Neuronal stem cell (in vitro differentiated cells): ENCODE measurements at regions not wholly inside any gene's neighbourhood (a gene's known extent, or its start where the extent isn't known, plus 50 kb on each side); places are given as distances from the start of the nearest gene placed in this dataset.

Experiments
- DNase-seq: peaks from one replicate; pipeline ENCODE4 v3.0.0-alpha.2; 2013; ENCODE audit warnings: low spot score
- H2AFZ ChIP-seq: one replicate; pipeline ENCODE4 v1.6.1; 2013; ENCODE audit warnings: mild to moderate bottlenecking, low read length, inconsistent platforms
- H2AK5ac ChIP-seq: 2 replicates; pipeline ENCODE4 v1.6.1; 2013; ENCODE audit warnings: low read depth, mild to moderate bottlenecking, inconsistent platforms, low read length, moderate library complexity, mixed read lengths
- H2BK120ac ChIP-seq: 2 replicates; pipeline ENCODE4 v1.6.1; 2013; ENCODE audit warnings: low read depth, mild to moderate bottlenecking, inconsistent platforms, low read length, moderate library complexity, mixed read lengths
- H2BK12ac ChIP-seq: one replicate; pipeline ENCODE4 v1.6.1; 2013; ENCODE audit warnings: low read length, inconsistent platforms
- H2BK15ac ChIP-seq: 2 replicates; pipeline ENCODE4 v1.6.1; 2013; ENCODE audit warnings: mild to moderate bottlenecking, low read length, inconsistent platforms, mixed read lengths
- H2BK5ac ChIP-seq: one replicate; pipeline ENCODE4 v1.6.1; 2013; ENCODE audit warnings: inconsistent platforms, mild to moderate bottlenecking, low read length, moderate library complexity
- H3K14ac ChIP-seq: one replicate; pipeline ENCODE4 v1.6.1; 2013; ENCODE audit warnings: low read length, inconsistent platforms
- H3K18ac ChIP-seq: 2 replicates; pipeline ENCODE4 v1.6.1; 2013; ENCODE audit warnings: low read length, inconsistent platforms
- H3K23ac ChIP-seq: 2 replicates; pipeline ENCODE4 v1.6.1; 2013; ENCODE audit warnings: low read depth, mild to moderate bottlenecking, mixed read lengths, low read length, inconsistent platforms; ENCODE audit not compliant: poor library complexity
- H3K27ac ChIP-seq: replicated peaks from 3 replicates; pipeline ENCODE4 v1.5.1; 2013; ENCODE audit warnings: low read length, inconsistent platforms
- H3K27me3 ChIP-seq, 3 experiments: 2 replicates each; pipeline ENCODE4 v1.6.1; 2013; ENCODE audit warnings: low read length in 3 of 3, mild to moderate bottlenecking in 2 of 3, inconsistent platforms in 1 of 3, low read depth in 1 of 3, mixed read lengths in 1 of 3, moderate library complexity in 1 of 3; ENCODE audit not compliant: control insufficient read depth in 3 of 3, insufficient read depth in 3 of 3
- H3K36me3 ChIP-seq, 2 donors: replicated peaks in 1 of 2; 2 replicates each; pipeline ENCODE4 v1.6.1; 2013; ENCODE audit warnings: low read length in 2 of 2; ENCODE audit not compliant: control insufficient read depth in 2 of 2, insufficient read depth in 2 of 2
- H3K4ac ChIP-seq: 2 replicates; pipeline ENCODE4 v1.6.1; 2013; ENCODE audit warnings: inconsistent platforms, mild to moderate bottlenecking, low read length, moderate library complexity
- H3K4me1 ChIP-seq, 2 donors: 1 replicate in 1 of 2; 2 replicates in 1 of 2; pipeline ENCODE4 v1.6.1; 2013; ENCODE audit warnings: low read length in 2 of 2, low read depth in 1 of 2; ENCODE audit not compliant: control insufficient read depth in 2 of 2, insufficient read depth in 1 of 2
- H3K4me2 ChIP-seq: one replicate; pipeline ENCODE4 v1.6.1; 2013; ENCODE audit warnings: mild to moderate bottlenecking, low read length, inconsistent platforms; ENCODE audit not compliant: insufficient read depth, poor library complexity, severe bottlenecking
- H3K4me3 ChIP-seq, 2 donors: 2 replicates each; pipeline ENCODE4 v1.5.1; 2013; ENCODE audit warnings: low read length in 2 of 2, mild to moderate bottlenecking in 2 of 2, inconsistent platforms in 1 of 2, moderate library complexity in 1 of 2
- H3K79me1 ChIP-seq: one replicate; pipeline ENCODE4 v1.6.1; 2013; ENCODE audit warnings: low read depth, mild to moderate bottlenecking, inconsistent platforms, low read length, moderate library complexity
- H3K9ac ChIP-seq: one replicate; pipeline ENCODE4 v1.6.1; 2013; ENCODE audit warnings: mild to moderate bottlenecking, low read depth, low read length, inconsistent platforms; ENCODE audit not compliant: poor library complexity
- H3K9me3 ChIP-seq, 2 donors: replicated peaks in 1 of 2; 2 replicates each; pipeline versions ENCODE3 to v1.6.1; 2013; ENCODE audit warnings: low read length in 2 of 2, mild to moderate bottlenecking in 2 of 2, inconsistent platforms in 1 of 2, low read depth in 1 of 2, mixed read lengths in 1 of 2, moderate library complexity in 1 of 2; ENCODE audit not compliant: control insufficient read depth in 2 of 2, insufficient read depth in 1 of 2
- H4K8ac ChIP-seq: one replicate; pipeline ENCODE4 v1.6.1; 2013; ENCODE audit warnings: low read depth, mild to moderate bottlenecking, inconsistent platforms, low read length, moderate library complexity
- H4K91ac ChIP-seq: one replicate; pipeline ENCODE4 v1.6.1; 2013; ENCODE audit warnings: low read length, low read depth, mild to moderate bottlenecking, inconsistent platforms; ENCODE audit not compliant: poor library complexity
- WGBS, 2 donors: extraction: QIAGEN DNeasy Blood & Tissue Kit; methylation state at CpG; one replicate each; pipeline ENCODE4 v1.1.7; 2013; ENCODE audit warnings: missing lambda C conversion rate in 2 of 2, mixed read lengths in 1 of 2; ENCODE audit not compliant: insufficient read length in 2 of 2, insufficient replicate concordance in 1 of 2; ENCODE audit errors: extremely low coverage in 2 of 2; 5-methylcytosine and 5-hydroxymethylcytosine counted together

- H2BK5ac ChIP-seq, result no peak overlapping the region
- H3K4me1 ChIP-seq, result no peaks in the 10 kb centered on the region
- H3K4me2 ChIP-seq, result no peak overlapping the region
- H3K18ac ChIP-seq, result no peak overlapping the region
- DNase-seq, result no peak
- no peak overlapping the region for H2AK5ac ChIP-seq
- no peaks in the 10 kb centered on the region for H3K36me3 ChIP-seq
- H3K27ac ChIP-seq, result no peak overlapping the region
- H2BK120ac ChIP-seq, result no peak overlapping the region
- no peak overlapping the region for H2BK15ac ChIP-seq
- no peak overlapping the region for H3K4ac ChIP-seq
- no peak overlapping the region for H3K14ac ChIP-seq
- no peak overlapping the region for H2AFZ ChIP-seq
- H3K23ac ChIP-seq, result no peak overlapping the region
- no peaks in the 10 kb centered on the region for H3K79me1 ChIP-seq
- no peak overlapping the region for H2BK12ac ChIP-seq
- no peaks in the 10 kb centered on the region for H3K27me3 ChIP-seq
- no peaks in the 10 kb centered on the region for H3K9me3 ChIP-seq
- no peak overlapping the region for H4K8ac ChIP-seq
- no CpG with 5 or more reads among the region's 3 CpGs for WGBS, 2 donors
- H3K4me3 ChIP-seq, result no peak overlapping the region
- H3K9ac ChIP-seq, result no peak overlapping the region
- no peak overlapping the region for H4K91ac ChIP-seq
These were observed 871.5 kb downstream of the QKI start for GRCh38 chr6:164286011-164286410.

- no peak overlapping the region for H2AK5ac ChIP-seq
- no peaks in the 10 kb centered on the region for H3K79me1 ChIP-seq
- peak overlapping the region; percentile 10 for H2AFZ ChIP-seq
- no peaks in the 10 kb centered on the region for H3K27me3 ChIP-seq
- H3K18ac ChIP-seq, result no peak overlapping the region
- H3K4me3 ChIP-seq, result no peak overlapping the region
- WGBS, 2 donors, result no CpG with 5 or more reads among the region's 5 CpGs
- H3K14ac ChIP-seq, result no peak overlapping the region
- no peak overlapping the region for H2BK120ac ChIP-seq
- no peak overlapping the region for H4K91ac ChIP-seq
- H3K4me2 ChIP-seq, result no peak overlapping the region
- H2BK12ac ChIP-seq, result no peak overlapping the region
- no peak overlapping the region for H3K4ac ChIP-seq
- no peaks in the 10 kb centered on the region for H3K4me1 ChIP-seq
- no peak for DNase-seq
- H3K9me3 ChIP-seq, result peaks cover 0 to 12% of the 10 kb centered on the region in 2 donors
- H2BK5ac ChIP-seq, result no peak overlapping the region
- H3K36me3 ChIP-seq, result no peaks in the 10 kb centered on the region
- H3K27ac ChIP-seq, result no peak overlapping the region
- H4K8ac ChIP-seq, result no peak overlapping the region
- H3K9ac ChIP-seq, result no peak overlapping the region
- H3K23ac ChIP-seq, result no peak overlapping the region
- H2BK15ac ChIP-seq, result no peak overlapping the region
These were observed 869.1 kb downstream of the QKI start for GRCh38 chr6:164283574-164283973.

- H2AFZ ChIP-seq, result no peak overlapping the region
- no peaks in the 10 kb centered on the region for H3K79me1 ChIP-seq
- no peak overlapping the region for H3K14ac ChIP-seq
- H2BK5ac ChIP-seq, result no peak overlapping the region
- H3K4me1 ChIP-seq, result no peaks in the 10 kb centered on the region
- DNase-seq, result no peak
- H3K9ac ChIP-seq, result no peak overlapping the region
- H3K23ac ChIP-seq, result no peak overlapping the region
- no peak overlapping the region for H2BK12ac ChIP-seq
- no peak overlapping the region for H3K18ac ChIP-seq
- no peak overlapping the region for H2BK15ac ChIP-seq
- H3K27ac ChIP-seq, result no peak overlapping the region
- no peak overlapping the region for H4K91ac ChIP-seq
- WGBS, 2 donors, result no CpG with 5 or more reads among the region's 1 CpG
- no peak overlapping the region for H2AK5ac ChIP-seq
- no peaks in the 10 kb centered on the region for H3K27me3 ChIP-seq
- H3K4me2 ChIP-seq, result no peak overlapping the region
- H2BK120ac ChIP-seq, result no peak overlapping the region
- peaks cover 5 to 30% of the 10 kb centered on the region in 2 donors for H3K9me3 ChIP-seq
- no peak overlapping the region for H3K4me3 ChIP-seq
- H4K8ac ChIP-seq, result no peak overlapping the region
- H3K4ac ChIP-seq, result no peak overlapping the region
- H3K36me3 ChIP-seq, result no peaks in the 10 kb centered on the region
These were observed 861.7 kb downstream of the QKI start for GRCh38 chr6:164276211-164276610.

- Histone ChIP-seq H3K23ac (no peak overlapping the region), H4K8ac (no peak overlapping the region), H4K91ac (no peak overlapping the region), H3K18ac (no peak overlapping the region), H2BK5ac (no peak overlapping the region), H3K9me3 (peaks cover 5 to 30% of the 10 kb centered on the region in 2 donors), H3K4me3 (no peak overlapping the region), H2BK15ac (no peak overlapping the region), H2AK5ac (no peak overlapping the region), H2AFZ (no peak overlapping the region), H3K79me1 (no peaks in the 10 kb centered on the region), H2BK12ac (no peak overlapping the region), H3K4ac (no peak overlapping the region), H3K4me1 (no peaks in the 10 kb centered on the region), H3K9ac (no peak overlapping the region), H3K27me3 (no peaks in the 10 kb centered on the region), H2BK120ac (no peak overlapping the region), H3K27ac (no peak overlapping the region), H3K4me2 (no peak overlapping the region), H3K14ac (no peak overlapping the region), H3K36me3 (no peaks in the 10 kb centered on the region)
- no CpG with 5 or more reads among the region's 1 CpG for WGBS, 2 donors
- no peak for DNase-seq
These were observed 861.3 kb downstream of the QKI start for GRCh38 chr6:164275773-164276172.
